ENCODE measurements at regions not wholly inside any gene's neighbourhood (a gene's known extent, or its start where the extent isn't known, plus 50 kb on each side); places are given as distances from the start of the nearest gene placed in this dataset.

DNA sequence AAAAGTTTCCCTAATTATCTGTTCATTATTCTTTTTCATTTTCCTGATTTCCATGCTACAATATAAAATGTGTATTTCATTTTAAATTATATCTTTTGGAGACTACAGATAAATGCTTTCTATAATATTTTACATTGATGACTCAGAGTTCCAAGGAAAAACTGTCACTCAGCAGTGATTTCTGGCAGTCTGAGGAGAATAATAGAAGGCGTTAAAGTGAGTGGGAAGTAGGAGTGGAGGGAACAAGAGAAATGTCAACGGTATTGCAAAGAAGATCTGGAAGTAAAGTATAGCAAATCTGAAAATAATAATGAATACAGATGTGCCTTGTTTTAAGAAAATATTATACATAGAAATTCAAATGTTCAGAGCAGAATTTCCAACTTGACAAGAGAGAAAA is 293.6 kb upstream of the PITX2 start:
- H4K91ac ChIP-seq (ENCODE audit: insufficient read depth, low read depth, low read length): no peak overlapping the region
- no peaks in the 10 kb centered on the region for H3K36me3 ChIP-seq (ENCODE audit: control insufficient read depth, insufficient read depth, low read length)
- intact Hi-C loops (cut with micrococcal nuclease) (no loop called here), dilution Hi-C loops (cut with HindIII; ENCODE audit: low sequenced_read_pairs, unreplicated experiment) (no loop called here), in situ Hi-C loops (cut with MboI; ENCODE audit: low sequenced_read_pairs) (no loop called here)
- no peak overlapping the region for H3K23ac ChIP-seq (ENCODE audit: low read depth, low read length)
- no peak overlapping the region for H2BK120ac ChIP-seq (ENCODE audit: low read depth, low read length)
- H3K4ac ChIP-seq (ENCODE audit: low read depth, low read length): no peak overlapping the region
- POLR2A ChIA-PET (ENCODE audit: unreplicated experiment): no interaction called here
- no peak overlapping the region for H2AK9ac ChIP-seq (replicated peaks; ENCODE audit: low read depth, low read length, poor library complexity)
- no peak for ATAC-seq (ENCODE audit: low read depth)
- H3K9ac ChIP-seq (ENCODE audit: low read depth, low read length): no peak overlapping the region
- no peak overlapping the region for H2AFZ ChIP-seq (replicated peaks; ENCODE audit: low read length, poor library complexity)
- no CpG with 5 or more reads among the region's 2 CpGs for WGBS, 2 experiments (ENCODE audit: extremely low coverage in 2 of 2, insufficient read length in 1 of 2)
- H3K27me3 ChIP-seq (ENCODE audit: control insufficient read depth, insufficient read depth, low read length): no peaks in the 10 kb centered on the region
- no peak overlapping the region for H3K4me2 ChIP-seq (ENCODE audit: low read depth, low read length)
- H4K20me1 ChIP-seq (ENCODE audit: insufficient read depth, low read length): no peaks in the 10 kb centered on the region
- BruUV-seq (replicated peaks): no TSS peak
- no peak overlapping the region for H2AK5ac ChIP-seq (ENCODE audit: low read depth, low read length)
- no peak overlapping the region for H3K4me3 ChIP-seq (ENCODE audit: insufficient read depth, low read depth, low read length)
- no peaks in the 10 kb centered on the region for H3K79me1 ChIP-seq (ENCODE audit: low read depth in 1 of 2, low read length in 2 of 2)
- H3K27ac ChIP-seq (ENCODE audit: insufficient read depth, low read length): no peak overlapping the region
- H3K14ac ChIP-seq (replicated peaks; ENCODE audit: low read depth, low read length): no peak overlapping the region
- no peak overlapping the region for H4K8ac ChIP-seq (ENCODE audit: low read depth in 2 of 2, low read length in 2 of 2)
- DNase-seq: no peak
- no peaks in the 10 kb centered on the region for H3K4me1 ChIP-seq (ENCODE audit: control insufficient read depth, insufficient read depth, low read length)
- H4K5ac ChIP-seq (ENCODE audit: low read depth, low read length): no peak overlapping the region
- H2BK20ac ChIP-seq (ENCODE audit: low read depth, low read length): no peak overlapping the region
- no peak overlapping the region for H2BK15ac ChIP-seq (ENCODE audit: low read depth, low read length)
- no peaks in the 10 kb centered on the region for H3K9me1 ChIP-seq (ENCODE audit: insufficient read depth, low read length)
- no peak overlapping the region for H3K18ac ChIP-seq (ENCODE audit: low read depth, low read length)
- no peak for TF ChIP-seq NFE2L2 (IDR thresholded peaks at IDR 0.05; ENCODE audit: low read depth, low read length)
- no peak for TF ChIP-seq MAZ (IDR thresholded peaks at IDR 0.05; ENCODE audit: borderline replicate concordance, low read depth, low read length)
- TF ChIP-seq CHD1 (IDR thresholded peaks at IDR 0.05; ENCODE audit: low read depth, low read length): no peak
- no peak for TF ChIP-seq BHLHE40 (IDR thresholded peaks at IDR 0.05; ENCODE audit: low read depth, low read length)
- TF ChIP-seq, protein P1, sequence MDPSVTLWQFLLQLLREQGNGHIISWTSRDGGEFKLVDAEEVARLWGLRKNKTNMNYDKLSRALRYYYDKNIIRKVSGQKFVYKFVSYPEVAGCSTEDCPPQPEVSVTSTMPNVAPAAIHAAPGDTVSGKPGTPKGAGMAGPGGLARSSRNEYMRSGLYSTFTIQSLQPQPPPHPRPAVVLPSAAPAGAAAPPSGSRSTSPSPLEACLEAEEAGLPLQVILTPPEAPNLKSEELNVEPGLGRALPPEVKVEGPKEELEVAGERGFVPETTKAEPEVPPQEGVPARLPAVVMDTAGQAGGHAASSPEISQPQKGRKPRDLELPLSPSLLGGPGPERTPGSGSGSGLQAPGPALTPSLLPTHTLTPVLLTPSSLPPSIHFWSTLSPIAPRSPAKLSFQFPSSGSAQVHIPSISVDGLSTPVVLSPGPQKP (IDR thresholded peaks at IDR 0.05; ENCODE audit: borderline replicate concordance, low read depth, low read length): no peak
- no peak for TF ChIP-seq FOS (IDR thresholded peaks at IDR 0.05; ENCODE audit: low read depth, low read length)
- TF ChIP-seq, protein P2, sequence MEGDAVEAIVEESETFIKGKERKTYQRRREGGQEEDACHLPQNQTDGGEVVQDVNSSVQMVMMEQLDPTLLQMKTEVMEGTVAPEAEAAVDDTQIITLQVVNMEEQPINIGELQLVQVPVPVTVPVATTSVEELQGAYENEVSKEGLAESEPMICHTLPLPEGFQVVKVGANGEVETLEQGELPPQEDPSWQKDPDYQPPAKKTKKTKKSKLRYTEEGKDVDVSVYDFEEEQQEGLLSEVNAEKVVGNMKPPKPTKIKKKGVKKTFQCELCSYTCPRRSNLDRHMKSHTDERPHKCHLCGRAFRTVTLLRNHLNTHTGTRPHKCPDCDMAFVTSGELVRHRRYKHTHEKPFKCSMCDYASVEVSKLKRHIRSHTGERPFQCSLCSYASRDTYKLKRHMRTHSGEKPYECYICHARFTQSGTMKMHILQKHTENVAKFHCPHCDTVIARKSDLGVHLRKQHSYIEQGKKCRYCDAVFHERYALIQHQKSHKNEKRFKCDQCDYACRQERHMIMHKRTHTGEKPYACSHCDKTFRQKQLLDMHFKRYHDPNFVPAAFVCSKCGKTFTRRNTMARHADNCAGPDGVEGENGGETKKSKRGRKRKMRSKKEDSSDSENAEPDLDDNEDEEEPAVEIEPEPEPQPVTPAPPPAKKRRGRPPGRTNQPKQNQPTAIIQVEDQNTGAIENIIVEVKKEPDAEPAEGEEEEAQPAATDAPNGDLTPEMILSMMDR (conservative IDR thresholded peaks at IDR 0.05; ENCODE audit: low read depth, low read length): no peak
- TF ChIP-seq MAFK (IDR thresholded peaks at IDR 0.05; ENCODE audit: low read depth, low read length): no peak
- TF ChIP-seq CEBPB (IDR thresholded peaks at IDR 0.05; ENCODE audit: low read depth, low read length): no peak
- no peak for TF ChIP-seq RCOR1 (IDR thresholded peaks at IDR 0.05; ENCODE audit: insufficient replicate concordance, low read length)
- TF ChIP-seq MXI1 (IDR thresholded peaks at IDR 0.05; ENCODE audit: borderline replicate concordance, low read depth, low read length): no peak
- no peak for TF ChIP-seq SMC3 (IDR thresholded peaks at IDR 0.05; ENCODE audit: low read depth, low read length)
- TF ChIP-seq RAD21 (IDR thresholded peaks at IDR 0.05; ENCODE audit: low read length): no peak
- no peak for TF ChIP-seq POLR2A (IDR thresholded peaks at IDR 0.05; ENCODE audit: low read depth, low read length)
- TF ChIP-seq RFX5 (IDR thresholded peaks at IDR 0.05; ENCODE audit: low read depth, low read length): no peak
- TF ChIP-seq, protein P3, sequence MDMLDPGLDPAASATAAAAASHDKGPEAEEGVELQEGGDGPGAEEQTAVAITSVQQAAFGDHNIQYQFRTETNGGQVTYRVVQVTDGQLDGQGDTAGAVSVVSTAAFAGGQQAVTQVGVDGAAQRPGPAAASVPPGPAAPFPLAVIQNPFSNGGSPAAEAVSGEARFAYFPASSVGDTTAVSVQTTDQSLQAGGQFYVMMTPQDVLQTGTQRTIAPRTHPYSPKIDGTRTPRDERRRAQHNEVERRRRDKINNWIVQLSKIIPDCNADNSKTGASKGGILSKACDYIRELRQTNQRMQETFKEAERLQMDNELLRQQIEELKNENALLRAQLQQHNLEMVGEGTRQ (IDR thresholded peaks at IDR 0.05; ENCODE audit: low read depth, low read length): no peak
- H2BK5ac ChIP-seq (ENCODE audit: low read depth, low read length, poor library complexity, severe bottlenecking): no peak overlapping the region
- no peak overlapping the region for H3K56ac ChIP-seq (ENCODE audit: extremely low read depth, insufficient read depth, low read length)
- H3K9me3 ChIP-seq (ENCODE audit: control insufficient read depth, insufficient read depth, low read length): no peaks in the 10 kb centered on the region
- CTCF ChIA-PET: no interaction called here

Measured in IMR-90 (cell line).